NCI-H748 (cell line): ENCODE measurements at regions not wholly inside any gene's neighbourhood (a gene's known extent, or its start where the extent isn't known, plus 50 kb on each side); places are given as distances from the start of the nearest gene placed in this dataset.
"Not testable (repeated sequence)": the region's sequence is repeated elsewhere in the genome, so short reads cannot be mapped to it uniquely, and the experiment has no call there.

Source experiments
- DNase-seq: peaks from one replicate; lab custom pipeline; 2025; ENCODE audit not compliant: unreplicated experiment; lab: John Stamatoyannopoulos, UW

DNA sequence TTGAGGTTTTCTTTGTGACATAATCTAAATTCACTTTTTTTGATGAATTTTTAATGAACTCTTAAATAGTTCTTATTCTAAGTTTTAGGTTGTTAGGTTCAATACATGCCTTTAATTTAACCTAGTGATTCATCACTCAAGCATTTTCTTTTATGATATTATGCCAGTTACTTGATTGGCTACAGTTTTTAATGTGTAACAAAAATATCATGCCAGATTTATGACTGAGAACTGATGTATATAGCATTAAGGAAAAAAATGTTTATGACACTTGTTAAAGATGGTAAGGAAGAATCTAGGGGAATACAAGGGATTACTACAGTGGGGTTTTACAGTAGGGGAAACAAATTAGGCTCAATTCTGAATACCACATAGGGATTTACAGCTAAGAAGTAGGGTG, 103.1 kb downstream of the VGLL3 start:
- no peak for DNase-seq

DNA sequence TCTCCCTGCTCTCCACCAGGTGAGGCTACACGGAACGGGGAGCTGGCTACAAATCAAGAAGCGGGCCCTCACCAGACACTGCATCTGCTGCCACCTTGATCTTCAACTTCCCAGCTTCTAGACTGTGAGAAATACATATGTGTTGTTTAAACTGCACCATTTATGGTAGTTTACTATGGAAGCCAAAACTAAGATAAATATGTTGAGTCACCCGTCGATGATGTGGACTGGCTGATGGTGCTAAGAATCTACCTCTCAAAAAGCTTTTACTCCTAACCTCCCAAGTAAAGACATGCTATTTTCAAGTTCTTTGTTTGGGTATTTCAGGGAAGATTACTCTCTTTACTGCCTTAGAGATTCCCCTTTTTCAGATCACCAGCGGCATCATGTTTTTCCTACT, 110.9 kb downstream of the VGLL3 start:
- DNase-seq = no peak

DNA sequence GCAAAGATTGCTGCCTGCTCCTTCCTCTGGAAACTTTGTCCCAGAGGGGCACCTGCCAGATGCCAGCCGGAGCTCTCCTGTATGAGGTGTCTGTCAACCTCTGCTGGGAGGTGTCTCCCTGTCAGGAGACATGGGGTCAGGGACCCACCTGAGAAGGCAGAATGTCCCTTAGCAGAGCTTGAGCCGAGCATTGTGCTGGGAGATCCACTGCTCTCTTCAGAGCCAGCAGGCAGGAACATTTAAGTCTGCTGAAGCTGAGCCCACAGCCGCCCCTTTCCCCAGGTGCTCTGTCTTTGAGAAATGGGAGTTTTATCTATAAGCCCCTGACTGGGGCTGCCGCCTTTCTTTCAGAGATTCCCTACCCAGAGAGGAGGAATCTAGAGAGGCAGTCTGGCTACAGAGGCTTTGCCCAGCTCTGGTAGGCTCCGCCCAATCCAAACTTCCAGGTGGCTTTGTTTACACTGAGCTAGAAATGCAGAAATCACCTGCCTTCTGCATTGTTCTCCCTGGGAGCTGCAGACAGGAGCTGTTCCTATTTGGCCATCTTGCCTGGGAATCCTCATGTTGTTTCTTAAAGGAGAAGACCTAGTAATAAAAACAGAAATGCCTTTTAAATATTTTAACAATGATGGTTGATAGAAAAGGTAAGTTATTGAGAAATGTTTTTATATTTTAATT, 114.3 kb downstream of the VGLL3 start:
- DNase-seq = peak; percentile 93

DNA sequence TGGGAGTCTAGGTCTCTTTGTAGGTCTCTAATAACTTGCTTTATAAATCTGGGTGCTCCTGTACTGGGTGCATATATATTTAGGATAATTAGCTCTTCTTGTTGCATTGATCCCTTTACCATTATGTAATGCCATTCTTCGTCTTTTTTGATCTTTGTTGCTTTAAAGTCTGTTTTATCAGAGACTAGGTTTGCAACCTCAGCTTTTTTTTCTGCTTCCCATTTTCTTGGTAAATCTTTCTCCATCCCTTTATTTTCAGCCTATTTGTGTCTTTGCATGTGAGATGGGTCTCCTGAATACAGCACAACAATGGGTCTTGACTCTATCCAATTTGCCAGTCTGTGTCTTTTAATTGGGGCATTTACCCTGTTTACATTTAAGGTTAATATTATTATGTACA, 116.2 kb downstream of the VGLL3 start:
- DNase-seq = not testable (repeated sequence)

DNA sequence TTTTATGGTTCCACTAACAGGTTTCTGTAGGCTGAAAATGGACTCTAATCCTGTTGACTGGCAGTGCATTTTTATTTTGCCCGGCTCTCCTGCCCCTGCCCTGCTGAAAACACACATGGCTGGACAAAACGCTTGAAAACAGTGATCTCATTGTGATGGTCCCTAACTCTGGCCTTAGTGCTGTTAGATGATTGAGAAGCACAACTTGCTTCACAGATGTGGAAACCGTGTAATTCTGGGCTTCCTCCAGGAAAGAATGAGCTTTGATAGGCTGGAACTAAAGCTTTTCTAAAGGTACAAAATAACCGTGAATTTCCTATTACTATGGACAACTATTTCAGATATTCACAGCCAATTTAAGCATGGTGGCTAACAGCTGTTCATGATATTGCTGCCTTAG, 121.4 kb downstream of the VGLL3 start:
- DNase-seq = no peak

DNA sequence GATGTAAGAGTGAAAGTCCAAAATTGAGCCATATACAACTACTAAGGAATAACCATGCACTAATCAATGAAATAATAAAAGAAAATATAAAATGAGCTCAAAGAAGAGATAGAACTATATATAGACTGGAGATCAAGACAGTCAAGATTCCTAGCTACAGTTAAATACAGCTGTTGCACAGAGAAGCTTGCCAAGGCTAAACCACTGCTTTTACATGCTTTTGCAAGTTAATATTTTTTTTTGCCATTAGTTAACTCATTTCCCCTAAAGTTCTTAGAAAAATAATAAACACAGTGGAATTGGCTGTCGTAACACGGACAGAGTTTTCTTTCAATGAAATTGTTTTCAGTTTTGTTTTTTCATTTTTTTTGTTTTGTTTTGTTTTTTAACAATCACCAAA, 123.0 kb downstream of the VGLL3 start:
- DNase-seq = no peak

DNA sequence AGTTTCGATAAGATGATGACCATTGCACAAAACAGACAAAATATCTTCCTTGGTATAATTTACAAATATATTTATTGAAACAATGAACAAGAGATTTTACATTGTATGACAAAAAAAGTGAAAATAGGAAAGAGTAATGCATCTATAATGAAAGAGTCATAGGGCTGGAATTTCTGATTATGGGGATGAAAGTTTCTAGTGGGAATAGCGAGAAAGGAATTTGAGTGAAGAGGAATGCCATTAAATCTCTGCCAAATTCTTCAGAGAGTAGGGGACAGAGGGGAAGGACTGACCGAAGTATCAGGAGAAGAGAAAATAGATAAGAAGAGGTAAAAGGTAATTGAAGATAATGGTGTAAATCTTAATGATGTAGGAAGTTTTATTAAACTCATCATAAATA, 125.4 kb downstream of the VGLL3 start:
- no peak for DNase-seq

DNA sequence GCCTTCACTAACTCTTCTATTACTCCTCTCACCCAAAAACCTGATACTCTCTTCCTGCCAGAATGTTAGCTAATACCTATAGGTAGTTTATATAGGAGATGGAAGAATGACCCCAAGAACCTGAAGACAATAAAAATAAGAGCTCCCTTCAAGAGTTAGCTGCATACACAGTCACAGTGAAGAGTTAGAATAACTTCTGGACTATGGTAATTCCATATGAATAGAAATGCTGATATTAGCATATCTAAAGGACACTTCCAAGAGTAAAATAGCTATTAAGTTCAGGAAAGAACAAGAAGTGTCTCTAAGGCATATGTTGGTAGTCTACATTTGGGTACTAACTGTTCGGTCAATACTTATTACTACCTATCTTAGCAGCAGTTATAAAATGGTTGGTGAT, 134.2 kb downstream of the VGLL3 start:
- no peak for DNase-seq

DNA sequence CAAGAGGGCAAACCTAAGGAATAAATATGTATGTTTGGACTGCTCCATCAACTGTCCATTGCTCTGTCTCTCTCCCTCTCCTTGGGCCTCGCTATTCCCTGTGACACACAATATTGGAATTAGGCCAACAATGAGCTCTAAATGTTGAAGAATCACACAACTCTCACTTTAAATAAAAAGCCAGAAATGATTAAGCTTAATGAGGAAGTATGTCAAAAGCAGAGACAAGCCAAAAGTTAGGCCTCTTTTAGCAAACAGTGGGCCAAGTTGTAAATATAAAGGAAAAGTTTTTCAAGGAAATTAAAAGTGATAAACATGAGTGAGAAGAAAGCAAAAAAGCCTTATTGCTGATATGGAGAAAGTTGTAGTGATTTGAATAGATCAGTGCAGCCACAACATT, 141.0 kb downstream of the VGLL3 start:
- no peak for DNase-seq

DNA sequence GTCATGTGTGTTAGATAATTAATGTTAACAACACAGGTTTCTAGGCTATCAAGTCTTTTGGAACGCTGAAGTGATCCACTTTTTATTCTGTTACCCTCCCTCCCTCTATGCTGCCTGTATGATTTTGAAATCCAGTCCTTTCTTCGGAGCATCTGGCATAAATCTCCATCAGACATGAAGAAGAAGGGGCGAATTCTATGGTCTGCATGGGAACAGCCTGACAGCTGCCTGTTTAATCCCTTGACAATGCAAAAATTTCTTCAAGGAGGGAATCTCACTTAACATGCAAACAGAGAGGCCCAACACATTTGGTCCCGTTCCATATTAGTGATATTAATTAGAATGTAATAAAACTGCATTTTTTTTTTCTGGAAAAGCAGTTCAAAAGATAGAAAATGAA, 145.2 kb downstream of the VGLL3 start:
- no peak for DNase-seq

DNA sequence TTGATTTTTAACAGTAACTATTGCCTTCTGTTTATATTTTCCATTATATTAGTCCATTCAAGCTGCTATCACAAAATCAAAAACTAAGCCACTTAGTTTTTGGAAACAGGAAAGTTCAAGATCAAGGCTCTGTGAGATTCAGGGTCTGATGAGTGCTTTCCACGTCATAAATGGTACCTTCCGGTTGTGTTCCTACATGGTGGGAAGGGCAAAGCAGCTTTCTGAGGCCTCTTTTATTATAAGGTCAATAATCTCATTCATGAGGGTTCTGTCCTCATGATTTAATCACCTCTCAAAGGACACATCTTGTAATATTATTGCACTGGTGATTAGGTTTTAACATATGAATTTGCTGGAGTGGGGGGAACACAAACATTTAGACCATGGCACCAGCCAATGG, 152.0 kb downstream of the VGLL3 start:
- DNase-seq = no peak

DNA sequence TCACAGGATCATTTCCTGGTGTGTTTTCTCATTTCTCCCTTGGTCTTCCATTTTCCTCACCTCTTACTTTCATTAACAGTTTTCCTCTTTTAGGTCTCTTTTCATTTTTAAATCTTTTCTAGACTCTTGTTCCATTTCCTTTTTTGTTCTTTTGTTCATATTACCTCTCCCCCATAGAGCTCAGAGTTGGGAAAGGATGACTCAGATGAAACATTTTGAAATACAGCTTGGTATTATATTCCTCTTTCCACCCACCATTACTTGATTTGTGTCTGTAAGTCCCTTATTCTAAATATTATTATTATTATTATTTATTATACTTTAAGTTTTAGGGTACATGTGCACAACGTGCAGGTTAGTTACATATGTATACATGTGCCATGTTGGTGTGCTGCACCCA, 153.1 kb downstream of the VGLL3 start:
- no peak for DNase-seq

DNA sequence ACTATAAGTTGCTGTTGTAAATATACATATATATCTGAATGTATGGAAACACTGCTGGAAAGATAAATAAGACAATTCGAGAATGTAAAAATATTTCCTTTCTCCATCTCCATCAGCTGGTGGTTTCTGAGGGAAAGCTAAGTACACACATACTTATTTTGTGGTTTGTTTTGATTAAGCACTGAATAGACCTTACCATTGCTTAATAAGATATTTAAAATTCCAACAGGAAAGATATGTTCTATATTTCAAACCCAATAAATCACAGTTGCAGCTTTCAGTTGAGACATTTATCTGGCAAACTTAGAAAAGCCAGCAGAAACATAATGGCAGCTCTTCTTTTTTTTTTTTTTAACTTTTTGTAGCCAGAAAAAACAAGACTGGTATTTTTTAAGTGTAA, 160.4 kb downstream of the VGLL3 start:
- no peak for DNase-seq

DNA sequence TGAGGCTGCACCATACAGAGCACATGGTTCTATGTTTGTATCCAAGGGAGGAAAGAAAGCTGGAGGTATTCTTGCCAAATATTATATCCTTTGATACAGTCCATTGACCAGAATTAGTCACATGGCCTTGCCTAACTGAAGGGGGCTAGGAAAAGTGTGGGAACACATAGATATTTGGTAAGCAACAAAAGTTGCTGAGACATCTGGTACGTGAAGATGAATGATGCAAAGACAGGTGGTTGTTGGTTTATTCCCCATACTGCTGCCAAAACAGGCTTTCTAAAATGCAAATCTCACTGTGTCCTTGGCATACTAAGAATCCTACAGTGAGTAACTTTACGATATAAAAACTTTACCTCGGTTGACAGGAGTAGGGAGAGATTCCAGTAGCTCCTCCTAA, 162.2 kb downstream of the VGLL3 start:
- DNase-seq = no peak

DNA sequence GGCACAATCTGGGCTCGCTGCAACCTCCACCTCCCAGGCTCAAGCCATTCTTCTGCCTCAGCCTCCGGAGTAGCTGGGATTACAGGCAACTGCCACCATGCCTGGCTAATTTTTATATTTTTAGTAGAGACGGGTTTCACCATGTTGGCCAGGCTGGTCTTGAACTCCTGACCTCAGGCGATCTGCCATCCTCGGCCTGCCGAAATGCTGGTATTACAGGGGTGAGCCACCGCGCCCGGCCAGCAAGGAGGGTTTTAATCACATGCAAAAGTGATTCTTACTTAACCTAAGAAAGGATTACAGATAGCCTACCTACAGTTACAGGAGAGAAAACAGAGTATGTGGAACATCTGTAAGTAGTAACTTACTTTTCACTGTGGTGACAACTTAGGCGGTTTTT, 163.4 kb downstream of the VGLL3 start:
- not testable (repeated sequence) for DNase-seq

DNA sequence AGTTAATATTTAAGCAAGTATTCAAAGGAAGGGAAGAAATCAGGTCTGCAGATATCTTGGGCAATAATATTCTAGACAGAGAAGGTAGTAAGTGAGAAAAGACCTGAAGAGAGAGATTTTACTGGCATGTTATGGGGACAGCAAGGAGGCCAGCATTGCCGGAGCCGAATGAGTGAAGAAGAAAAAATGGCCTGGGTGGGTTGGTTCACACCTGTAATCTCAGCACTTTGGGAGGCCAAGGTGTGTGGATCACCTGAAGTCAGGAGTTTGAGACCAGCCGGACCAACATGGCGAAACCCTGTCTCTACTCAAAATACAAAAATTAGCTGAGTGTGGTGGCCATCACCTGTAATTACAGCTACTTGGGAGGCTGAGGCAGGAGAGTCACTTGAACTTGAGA, 164.7 kb downstream of the VGLL3 start:
- DNase-seq = no peak

DNA sequence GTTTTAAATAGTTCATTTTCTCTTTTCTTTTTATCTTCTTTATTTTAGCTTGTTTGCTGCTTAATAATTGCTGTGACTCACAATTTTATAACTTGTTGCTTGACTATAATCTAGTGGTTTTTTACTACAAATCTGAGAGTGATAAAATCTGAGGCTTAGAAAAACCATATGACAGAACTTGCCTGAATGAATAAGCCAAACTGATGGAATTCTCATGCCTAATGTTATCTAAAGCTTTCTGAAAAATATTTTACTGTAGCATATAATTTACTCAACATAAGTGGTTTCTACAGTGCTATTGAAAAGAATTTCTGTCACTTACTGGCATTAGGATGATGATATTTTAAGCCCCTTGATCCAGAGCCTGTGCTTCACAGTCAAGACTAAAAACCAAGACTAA, 175.1 kb downstream of the VGLL3 start:
- DNase-seq = no peak

DNA sequence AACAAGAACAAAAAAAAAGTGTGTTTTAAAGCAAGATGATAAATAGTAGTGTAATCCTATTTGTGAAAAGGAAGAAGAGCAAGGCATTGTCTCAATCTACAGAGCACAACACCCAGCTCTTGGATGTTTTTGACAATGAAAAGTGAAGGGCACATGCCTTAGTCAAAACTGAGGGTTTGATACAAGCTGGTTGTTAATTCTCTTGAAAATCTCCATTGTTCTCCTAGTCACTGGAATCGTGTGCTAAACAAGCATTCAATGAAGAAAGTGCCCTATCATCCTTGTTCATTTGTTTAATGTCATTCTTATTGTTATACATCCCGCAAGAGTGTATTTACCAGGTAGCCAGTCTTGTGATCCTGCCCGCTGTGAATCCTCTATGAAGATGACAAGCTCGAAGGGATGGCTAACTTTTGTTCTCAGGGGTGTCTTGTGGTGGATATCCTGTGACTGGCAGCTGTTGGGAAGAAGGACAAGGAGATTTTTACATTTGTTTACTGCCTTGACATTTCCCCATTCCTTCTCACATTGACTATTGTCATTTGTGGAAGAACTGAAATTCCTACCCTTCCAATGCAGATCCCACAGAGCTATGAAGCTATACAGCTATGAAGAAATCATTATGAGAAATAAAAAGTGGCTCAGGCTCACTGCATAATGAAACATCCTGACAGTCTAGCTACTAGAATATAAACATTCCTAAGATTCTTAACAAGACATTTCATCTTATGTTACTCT, 175.9 kb downstream of the VGLL3 start:
- no peak for DNase-seq

DNA sequence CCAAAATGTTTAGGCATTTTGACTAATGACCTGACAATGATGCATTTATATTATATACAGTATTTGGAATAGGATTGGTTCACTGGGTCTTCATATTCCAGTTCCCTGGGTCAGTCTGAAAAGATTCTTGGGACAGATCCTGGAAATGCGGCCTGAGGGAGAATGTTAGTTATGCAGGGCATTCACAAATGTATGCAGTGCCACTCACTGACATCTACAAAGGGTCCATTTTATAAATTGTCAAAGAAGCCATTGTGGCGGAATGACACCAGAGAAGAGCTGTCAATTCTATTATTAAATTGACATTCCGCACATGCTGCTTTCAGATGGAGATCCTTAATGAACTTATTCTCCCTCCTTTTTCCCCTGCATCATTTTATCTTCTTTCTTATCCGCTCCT, 176.6 kb downstream of the VGLL3 start:
- DNase-seq = no peak

DNA sequence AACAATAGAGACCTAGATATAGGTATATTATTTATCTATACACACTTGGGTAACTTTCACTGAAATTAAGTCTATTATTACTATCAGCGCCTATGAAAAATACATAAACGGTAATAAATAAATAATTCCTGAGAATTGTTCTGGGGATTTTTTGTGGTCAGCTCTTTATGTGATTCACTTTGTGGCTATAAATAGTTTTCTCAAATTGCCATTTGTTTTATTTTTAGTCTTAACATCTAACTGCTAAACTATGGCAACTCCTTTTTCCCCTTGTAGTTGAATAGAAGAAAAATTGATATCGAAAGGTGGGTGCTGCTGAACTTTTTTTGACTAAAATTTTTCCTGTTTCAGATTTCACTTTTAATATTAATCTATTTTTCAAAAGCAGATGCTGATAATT, 189.0 kb downstream of the VGLL3 start:
- DNase-seq = no peak

DNA sequence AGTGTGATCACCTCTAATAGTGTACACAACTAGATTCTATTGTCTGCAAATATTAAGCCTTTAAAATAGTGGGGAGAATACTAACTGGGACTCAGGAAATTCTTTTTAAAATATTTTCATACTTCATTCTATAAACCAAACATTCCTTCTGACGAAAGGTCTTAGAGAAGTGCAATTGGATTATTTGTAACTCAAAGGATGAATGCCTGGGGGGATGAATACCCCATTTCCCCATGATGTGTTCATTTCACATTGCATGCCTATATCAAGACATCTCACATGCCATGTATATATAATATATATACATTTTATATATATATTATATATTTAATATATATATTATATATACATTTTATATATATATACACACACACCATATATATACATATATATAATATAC, 189.9 kb downstream of the VGLL3 start:
- no peak for DNase-seq

DNA sequence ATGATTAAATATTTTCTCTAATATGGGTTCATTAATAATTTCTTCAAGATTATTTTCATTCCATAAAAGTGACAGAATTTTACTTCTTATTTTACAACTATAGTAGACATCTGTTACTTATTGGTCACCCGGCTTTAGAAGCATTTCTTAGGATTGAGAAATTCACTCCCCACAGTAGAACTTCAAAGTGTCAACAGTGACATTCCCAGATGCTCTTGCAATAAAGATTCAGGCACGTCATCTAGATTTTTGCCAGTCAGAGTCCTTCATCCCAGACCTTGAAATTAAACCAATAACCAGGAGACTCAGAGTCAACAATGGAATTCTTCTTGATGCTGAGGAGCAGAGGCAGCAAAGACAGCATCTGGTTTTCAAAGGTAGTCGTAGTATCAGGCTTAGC, 190.8 kb downstream of the VGLL3 start:
- no peak for DNase-seq

DNA sequence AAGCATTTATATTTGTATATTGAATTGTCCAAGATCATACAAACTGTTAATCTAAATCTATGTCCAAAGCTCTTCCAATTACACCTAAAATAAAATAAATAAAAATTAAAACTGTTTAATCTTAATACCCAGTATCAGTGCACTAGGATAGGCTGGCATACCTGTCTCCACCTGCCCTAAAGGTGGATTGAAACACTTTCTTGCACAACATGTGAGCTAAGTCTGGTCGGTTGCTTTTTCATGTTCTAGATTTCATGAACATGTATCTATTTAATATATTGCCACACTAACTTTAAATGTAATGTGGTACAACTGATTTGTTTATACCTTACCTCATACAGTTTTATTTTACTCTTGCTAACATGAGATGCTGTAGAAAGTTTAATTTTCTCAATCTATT, 193.0 kb downstream of the VGLL3 start:
- no peak for DNase-seq
